Neuronal stem cell (in vitro differentiated cells): ENCODE measurements at regions not wholly inside any gene's neighbourhood (a gene's known extent, or its start where the extent isn't known, plus 50 kb on each side); places are given as distances from the start of the nearest gene placed in this dataset.
A peak's percentile ranks its signal among the peaks of the same experiment; 100 is the strongest.

ENCODE experiments used
- DNase-seq: peaks from one replicate; pipeline ENCODE4 v3.0.0-alpha.2; 2013; ENCODE audit warnings: low spot score
- H2AFZ ChIP-seq: one replicate; pipeline ENCODE4 v1.6.1; 2013; ENCODE audit warnings: mild to moderate bottlenecking, low read length, inconsistent platforms
- H2AK5ac ChIP-seq: 2 replicates; pipeline ENCODE4 v1.6.1; 2013; ENCODE audit warnings: low read depth, mild to moderate bottlenecking, inconsistent platforms, low read length, moderate library complexity, mixed read lengths
- H2BK120ac ChIP-seq: 2 replicates; pipeline ENCODE4 v1.6.1; 2013; ENCODE audit warnings: low read depth, mild to moderate bottlenecking, inconsistent platforms, low read length, moderate library complexity, mixed read lengths
- H2BK12ac ChIP-seq: one replicate; pipeline ENCODE4 v1.6.1; 2013; ENCODE audit warnings: low read length, inconsistent platforms
- H2BK15ac ChIP-seq: 2 replicates; pipeline ENCODE4 v1.6.1; 2013; ENCODE audit warnings: mild to moderate bottlenecking, low read length, inconsistent platforms, mixed read lengths
- H2BK5ac ChIP-seq: one replicate; pipeline ENCODE4 v1.6.1; 2013; ENCODE audit warnings: inconsistent platforms, mild to moderate bottlenecking, low read length, moderate library complexity
- H3K14ac ChIP-seq: one replicate; pipeline ENCODE4 v1.6.1; 2013; ENCODE audit warnings: low read length, inconsistent platforms
- H3K18ac ChIP-seq: 2 replicates; pipeline ENCODE4 v1.6.1; 2013; ENCODE audit warnings: low read length, inconsistent platforms
- H3K23ac ChIP-seq: 2 replicates; pipeline ENCODE4 v1.6.1; 2013; ENCODE audit warnings: low read depth, mild to moderate bottlenecking, mixed read lengths, low read length, inconsistent platforms; ENCODE audit not compliant: poor library complexity
- H3K27ac ChIP-seq: replicated peaks from 3 replicates; pipeline ENCODE4 v1.5.1; 2013; ENCODE audit warnings: low read length, inconsistent platforms
- H3K27me3 ChIP-seq, 3 experiments: 2 replicates each; pipeline ENCODE4 v1.6.1; 2013; ENCODE audit warnings: low read length in 3 of 3, mild to moderate bottlenecking in 2 of 3, inconsistent platforms in 1 of 3, low read depth in 1 of 3, mixed read lengths in 1 of 3, moderate library complexity in 1 of 3; ENCODE audit not compliant: control insufficient read depth in 3 of 3, insufficient read depth in 3 of 3
- H3K36me3 ChIP-seq, 2 donors: replicated peaks in 1 of 2; 2 replicates each; pipeline ENCODE4 v1.6.1; 2013; ENCODE audit warnings: low read length in 2 of 2; ENCODE audit not compliant: control insufficient read depth in 2 of 2, insufficient read depth in 2 of 2
- H3K4ac ChIP-seq: 2 replicates; pipeline ENCODE4 v1.6.1; 2013; ENCODE audit warnings: inconsistent platforms, mild to moderate bottlenecking, low read length, moderate library complexity
- H3K4me1 ChIP-seq, 2 donors: 1 replicate in 1 of 2; 2 replicates in 1 of 2; pipeline ENCODE4 v1.6.1; 2013; ENCODE audit warnings: low read length in 2 of 2, low read depth in 1 of 2; ENCODE audit not compliant: control insufficient read depth in 2 of 2, insufficient read depth in 1 of 2
- H3K4me2 ChIP-seq: one replicate; pipeline ENCODE4 v1.6.1; 2013; ENCODE audit warnings: mild to moderate bottlenecking, low read length, inconsistent platforms; ENCODE audit not compliant: insufficient read depth, poor library complexity, severe bottlenecking
- H3K4me3 ChIP-seq, 2 donors: 2 replicates each; pipeline ENCODE4 v1.5.1; 2013; ENCODE audit warnings: low read length in 2 of 2, mild to moderate bottlenecking in 2 of 2, inconsistent platforms in 1 of 2, moderate library complexity in 1 of 2
- H3K79me1 ChIP-seq: one replicate; pipeline ENCODE4 v1.6.1; 2013; ENCODE audit warnings: low read depth, mild to moderate bottlenecking, inconsistent platforms, low read length, moderate library complexity
- H3K9ac ChIP-seq: one replicate; pipeline ENCODE4 v1.6.1; 2013; ENCODE audit warnings: mild to moderate bottlenecking, low read depth, low read length, inconsistent platforms; ENCODE audit not compliant: poor library complexity
- H3K9me3 ChIP-seq, 2 donors: replicated peaks in 1 of 2; 2 replicates each; pipeline versions ENCODE3 to v1.6.1; 2013; ENCODE audit warnings: low read length in 2 of 2, mild to moderate bottlenecking in 2 of 2, inconsistent platforms in 1 of 2, low read depth in 1 of 2, mixed read lengths in 1 of 2, moderate library complexity in 1 of 2; ENCODE audit not compliant: control insufficient read depth in 2 of 2, insufficient read depth in 1 of 2
- H4K8ac ChIP-seq: one replicate; pipeline ENCODE4 v1.6.1; 2013; ENCODE audit warnings: low read depth, mild to moderate bottlenecking, inconsistent platforms, low read length, moderate library complexity
- H4K91ac ChIP-seq: one replicate; pipeline ENCODE4 v1.6.1; 2013; ENCODE audit warnings: low read length, low read depth, mild to moderate bottlenecking, inconsistent platforms; ENCODE audit not compliant: poor library complexity
- WGBS, 2 donors: extraction: QIAGEN DNeasy Blood & Tissue Kit; methylation state at CpG; one replicate each; pipeline ENCODE4 v1.1.7; 2013; ENCODE audit warnings: missing lambda C conversion rate in 2 of 2, mixed read lengths in 1 of 2; ENCODE audit not compliant: insufficient read length in 2 of 2, insufficient replicate concordance in 1 of 2; ENCODE audit errors: extremely low coverage in 2 of 2; 5-methylcytosine and 5-hydroxymethylcytosine counted together

- no peak for DNase-seq
- Histone ChIP-seq H3K9me3 (no peaks in the 10 kb centered on the region), H2AK5ac (no peak overlapping the region), H3K4me1 (peaks cover 0 to 1% of the 10 kb centered on the region in 2 donors), H3K4me2 (no peak overlapping the region), H3K27me3 (no peaks in the 10 kb centered on the region), H2BK120ac (no peak overlapping the region), H3K27ac (no peak overlapping the region), H3K9ac (no peak overlapping the region), H3K4me3 (no peak overlapping the region), H3K79me1 (peaks cover 2% of the 10 kb centered on the region), H2BK12ac (no peak overlapping the region), H3K4ac (no peak overlapping the region), H3K18ac (no peak overlapping the region), H2BK15ac (no peak overlapping the region), H3K23ac (no peak overlapping the region), H4K91ac (no peak overlapping the region), H2BK5ac (no peak overlapping the region), H2AFZ (no peak overlapping the region), H3K14ac (no peak overlapping the region), H4K8ac (no peak overlapping the region), H3K36me3 (peaks cover 38 to 51% of the 10 kb centered on the region in 2 donors)
- no CpG with 5 or more reads among the region's 10 CpGs for WGBS, 2 donors
These were observed 52.8 kb downstream of the PLXNA1 start for GRCh38 chr3:127035677-127036076.

GRCh38 chr3:127036209-127037020, 53.5 kb downstream of the PLXNA1 start:
- no CpG with 5 or more reads among the region's 28 CpGs for WGBS, 2 donors
- Histone ChIP-seq H3K27me3 (no peaks in the 10 kb centered on the region), H2BK5ac (no peak overlapping the region), H3K4me3 (no peak overlapping the region), H4K8ac (no peak overlapping the region), H3K9ac (peak overlapping the region; percentile 66), H2BK12ac (peak overlapping the region; percentile 93), H3K4me2 (no peak overlapping the region), H2BK120ac (no peak overlapping the region), H3K23ac (peak overlapping the region; percentile 82), H3K27ac (no peak overlapping the region), H2BK15ac (no peak overlapping the region), H3K4me1 (peaks cover 0 to 1% of the 10 kb centered on the region in 2 donors), H3K4ac (no peak overlapping the region), H2AK5ac (no peak overlapping the region), H4K91ac (no peak overlapping the region), H3K79me1 (peaks cover 2% of the 10 kb centered on the region), H3K14ac (no peak overlapping the region), H3K9me3 (no peaks in the 10 kb centered on the region), H3K36me3 (peaks cover 31 to 43% of the 10 kb centered on the region in 2 donors), H2AFZ (no peak overlapping the region), H3K18ac (peak overlapping the region; percentile 67)
- no peak for DNase-seq

- H3K27ac ChIP-seq, result no peak overlapping the region
- H3K23ac ChIP-seq, result no peak overlapping the region
- no peak overlapping the region for H3K9ac ChIP-seq
- no peak for DNase-seq
- no peak overlapping the region for H2BK120ac ChIP-seq
- H3K9me3 ChIP-seq, result no peaks in the 10 kb centered on the region
- H2BK15ac ChIP-seq, result no peak overlapping the region
- H3K27me3 ChIP-seq, result no peaks in the 10 kb centered on the region
- H2AK5ac ChIP-seq, result no peak overlapping the region
- WGBS, 2 donors, result no CpG with 5 or more reads among the region's 16 CpGs
- no peak overlapping the region for H4K91ac ChIP-seq
- peaks cover 25 to 37% of the 10 kb centered on the region in 2 donors for H3K36me3 ChIP-seq
- H3K14ac ChIP-seq, result no peak overlapping the region
- H3K79me1 ChIP-seq, result peaks cover 2% of the 10 kb centered on the region
- H4K8ac ChIP-seq, result no peak overlapping the region
- no peak overlapping the region for H2BK12ac ChIP-seq
- H3K4me1 ChIP-seq, result peaks cover 0 to 1% of the 10 kb centered on the region in 2 donors
- no peak overlapping the region for H2BK5ac ChIP-seq
- H3K4me3 ChIP-seq, result no peak overlapping the region
- H3K4me2 ChIP-seq, result no peak overlapping the region
- no peak overlapping the region for H3K4ac ChIP-seq
- H2AFZ ChIP-seq, result no peak overlapping the region
- H3K18ac ChIP-seq, result no peak overlapping the region
These were observed 54.1 kb downstream of the PLXNA1 start for GRCh38 chr3:127037021-127037400.

GRCh38 chr3:127037418-127037841, 54.5 kb downstream of the PLXNA1 start:
- Histone ChIP-seq H3K18ac (no peak overlapping the region), H3K27me3 (no peaks in the 10 kb centered on the region), H3K4me2 (no peak overlapping the region), H2AFZ (no peak overlapping the region), H3K4me3 (no peak overlapping the region), H3K79me1 (peaks cover 2% of the 10 kb centered on the region), H2BK12ac (no peak overlapping the region), H3K36me3 (peaks cover 21 to 33% of the 10 kb centered on the region in 2 donors), H2BK120ac (no peak overlapping the region), H3K9me3 (no peaks in the 10 kb centered on the region), H2AK5ac (no peak overlapping the region), H2BK5ac (no peak overlapping the region), H4K91ac (no peak overlapping the region), H3K27ac (no peak overlapping the region), H3K14ac (no peak overlapping the region), H3K23ac (no peak overlapping the region), H4K8ac (no peak overlapping the region), H3K4me1 (peaks cover 0 to 1% of the 10 kb centered on the region in 2 donors), H3K4ac (no peak overlapping the region), H3K9ac (no peak overlapping the region), H2BK15ac (no peak overlapping the region)
- DNase-seq, result no peak
- WGBS, 2 donors, result no CpG with 5 or more reads among the region's 11 CpGs
